ENCODE measurements at regions not wholly inside any gene's neighbourhood (a gene's known extent, or its start where the extent isn't known, plus 50 kb on each side); places are given as distances from the start of the nearest gene placed in this dataset.
"Not testable (repeated sequence)": the region's sequence is repeated elsewhere in the genome, so short reads cannot be mapped to it uniquely, and the experiment has no call there.

GRCh38 chr3:182516597-182517336 is 276.5 kb upstream of the ATP11B start:
- intact Hi-C loops (cut with micrococcal nuclease; ENCODE audit: unreplicated experiment), result no loop called here
- H3K4me2 ChIP-seq (ENCODE audit: low read length), result peak overlapping the region; percentile 22
- BruUV-seq (replicated peaks), result no TSS peak
- no peaks in the 10 kb centered on the region for H3K9me2 ChIP-seq (ENCODE audit: insufficient read depth, low read length)
- H2AFZ ChIP-seq (ENCODE audit: low read length), result peak overlapping the region; percentile 79
- H3K4me3 ChIP-seq (ENCODE audit: low read depth, low read length, poor library complexity, severe bottlenecking), result no peak overlapping the region
- no peaks in the 10 kb centered on the region for H3K36me3 ChIP-seq (ENCODE audit: insufficient read depth, low read length)
- CTCF ChIA-PET (ENCODE audit: unreplicated experiment), result no interaction called here
- no peaks in the 10 kb centered on the region for H3K9me3 ChIP-seq (ENCODE audit: low read length)
- no peak overlapping the region for H3K27ac ChIP-seq (ENCODE audit: low read depth, low read length, poor library complexity, severe bottlenecking)
- no peaks in the 10 kb centered on the region for H4K20me1 ChIP-seq (ENCODE audit: insufficient read depth, low read length)
- H3K79me2 ChIP-seq (ENCODE audit: insufficient read depth, low read depth, low read length), result no peaks in the 10 kb centered on the region
- DNase-seq (ENCODE audit: low spot score), result peak; percentile 22
- H3K4me1 ChIP-seq (ENCODE audit: insufficient read depth, low read length, poor library complexity, severe bottlenecking), result peaks cover 23% of the 10 kb centered on the region
- POLR2A ChIA-PET, result interaction anchor here (0.6 to 3.6 kb wide), 7 partner anchors 8 to 374 kb away, joined by 3 to 15 read pairs (median 4); no protein-coding TSS in a partner anchor
- TF ChIP-seq EZH2phosphoT487 (IDR thresholded peaks at IDR 0.05; ENCODE audit: borderline replicate concordance, low read depth, low read length), result no peak
- no peak for TF ChIP-seq CTCF (conservative IDR thresholded peaks at IDR 0.05; ENCODE audit: low read length)

DNA sequence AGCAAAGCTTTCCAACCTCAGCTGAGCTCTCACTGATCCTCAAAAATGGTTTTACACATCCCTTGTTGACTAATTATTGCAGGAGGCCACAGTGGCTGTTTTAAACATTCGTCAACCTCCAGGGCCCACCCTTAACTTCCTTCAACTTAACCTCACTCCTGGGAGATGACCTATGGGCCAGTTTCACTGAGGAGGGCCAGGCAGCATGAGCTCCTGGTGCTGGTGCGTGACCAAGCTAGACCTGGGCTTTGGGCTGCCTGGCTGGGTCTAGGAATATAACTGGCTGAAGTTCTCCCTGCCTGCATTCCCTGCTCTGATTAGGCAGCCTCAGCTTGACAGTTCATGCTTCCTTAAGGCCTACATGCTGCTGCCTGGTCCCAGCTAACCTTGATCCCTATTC is 273.7 kb upstream of the ATP11B start:
- no peak for DNase-seq (ENCODE audit: low spot score)
- intact Hi-C loops (cut with micrococcal nuclease; ENCODE audit: unreplicated experiment), result no loop called here
- Histone ChIP-seq H3K4me2 (ENCODE audit: low read length) (no peak overlapping the region), H3K27ac (ENCODE audit: low read depth, low read length, poor library complexity, severe bottlenecking) (no peak overlapping the region), H3K9me3 (ENCODE audit: low read length) (no peaks in the 10 kb centered on the region), H3K9me2 (ENCODE audit: insufficient read depth, low read length) (no peaks in the 10 kb centered on the region), H3K4me3 (ENCODE audit: low read depth, low read length, poor library complexity, severe bottlenecking) (no peak overlapping the region), H3K4me1 (ENCODE audit: insufficient read depth, low read length, poor library complexity, severe bottlenecking) (peaks cover 27% of the 10 kb centered on the region), H2AFZ (ENCODE audit: low read length) (peak overlapping the region; percentile 0; the same call in 1 of the 2 replicates), H3K36me3 (ENCODE audit: insufficient read depth, low read length) (no peaks in the 10 kb centered on the region), H4K20me1 (ENCODE audit: insufficient read depth, low read length) (no peaks in the 10 kb centered on the region), H3K79me2 (ENCODE audit: insufficient read depth, low read depth, low read length) (no peaks in the 10 kb centered on the region)
- ChIA-PET POLR2A (interaction anchor here (1.3 to 4.3 kb wide), 3 partner anchors 12 to 16 kb away, joined by 5 to 20 read pairs (median 15); no protein-coding TSS in a partner anchor), CTCF (ENCODE audit: unreplicated experiment) (no interaction called here)
- TF ChIP-seq CTCF (conservative IDR thresholded peaks at IDR 0.05; ENCODE audit: low read length) (no peak), EZH2phosphoT487 (IDR thresholded peaks at IDR 0.05; ENCODE audit: borderline replicate concordance, low read depth, low read length) (no peak)
- no TSS peak for BruUV-seq (replicated peaks)

GRCh38 chr3:182521339-182521738 is 272.0 kb upstream of the ATP11B start:
- CTCF ChIA-PET (ENCODE audit: unreplicated experiment), result no interaction called here
- H3K4me2 ChIP-seq (ENCODE audit: low read length), result peak overlapping the region; percentile 36
- no peak for TF ChIP-seq CTCF (conservative IDR thresholded peaks at IDR 0.05; ENCODE audit: low read length)
- TF ChIP-seq EZH2phosphoT487 (IDR thresholded peaks at IDR 0.05; ENCODE audit: borderline replicate concordance, low read depth, low read length), result no peak
- no TSS peak for BruUV-seq (replicated peaks)
- H3K9me2 ChIP-seq (ENCODE audit: insufficient read depth, low read length), result no peaks in the 10 kb centered on the region
- peak overlapping the region; percentile 55 for H2AFZ ChIP-seq (ENCODE audit: low read length)
- DNase-seq (ENCODE audit: low spot score), result peak; percentile 41
- H3K27ac ChIP-seq (ENCODE audit: low read depth, low read length, poor library complexity, severe bottlenecking), result no peak overlapping the region
- H3K9me3 ChIP-seq (ENCODE audit: low read length), result no peaks in the 10 kb centered on the region
- POLR2A ChIA-PET, result interaction anchor here (0.6 to 4.3 kb wide), 6 partner anchors 10 to 191 kb away, joined by 3 to 20 read pairs (median 4); no protein-coding TSS in a partner anchor
- intact Hi-C loops (cut with micrococcal nuclease; ENCODE audit: unreplicated experiment), result no loop called here
- no peaks in the 10 kb centered on the region for H3K36me3 ChIP-seq (ENCODE audit: insufficient read depth, low read length)
- no peaks in the 10 kb centered on the region for H3K79me2 ChIP-seq (ENCODE audit: insufficient read depth, low read depth, low read length)
- H4K20me1 ChIP-seq (ENCODE audit: insufficient read depth, low read length), result no peaks in the 10 kb centered on the region
- H3K4me1 ChIP-seq (ENCODE audit: insufficient read depth, low read length, poor library complexity, severe bottlenecking), result peaks cover 34% of the 10 kb centered on the region
- H3K4me3 ChIP-seq (ENCODE audit: low read depth, low read length, poor library complexity, severe bottlenecking), result no peak overlapping the region

- H3K9me3 ChIP-seq (ENCODE audit: low read length); H4K20me1 ChIP-seq (ENCODE audit: insufficient read depth, low read length); H3K27ac ChIP-seq (ENCODE audit: low read depth, low read length, poor library complexity, severe bottlenecking); H2AFZ ChIP-seq (ENCODE audit: low read length); DNase-seq (ENCODE audit: low spot score); intact Hi-C loops (cut with micrococcal nuclease; ENCODE audit: unreplicated experiment); H3K36me3 ChIP-seq (ENCODE audit: insufficient read depth, low read length); CTCF ChIA-PET (ENCODE audit: unreplicated experiment); H3K4me2 ChIP-seq (ENCODE audit: low read length); H3K9me2 ChIP-seq (ENCODE audit: insufficient read depth, low read length); BruUV-seq (replicated peaks); H3K4me3 ChIP-seq (ENCODE audit: low read depth, low read length, poor library complexity, severe bottlenecking); H3K79me2 ChIP-seq (ENCODE audit: insufficient read depth, low read depth, low read length): not testable (repeated sequence)
- POLR2A ChIA-PET, result interaction anchor here (0.6 to 1.5 kb wide), 9 partner anchors 11 to 713 kb away, joined by 3 to 5 read pairs (median 3); no protein-coding TSS in a partner anchor
- peaks cover 20% of the 10 kb centered on the region for H3K4me1 ChIP-seq (ENCODE audit: insufficient read depth, low read length, poor library complexity, severe bottlenecking)
These were observed 269.9 kb upstream of the ATP11B start for GRCh38 chr3:182523424-182523823.
